OCI-LY1 (cell line): ENCODE measurements at regions not wholly inside any gene's neighbourhood (a gene's known extent, or its start where the extent isn't known, plus 50 kb on each side); places are given as distances from the start of the nearest gene placed in this dataset.

Experiments used
- H2AFZ ChIP-seq: fragments of 200-600 bp; sonication (generic), shearing (Covaris generic); 2 replicates; pipeline ENCODE4 v1.6.0; 2014; ENCODE audit warnings: antibody characterized with exemption, mild to moderate bottlenecking, low read length
- H3F3A ChIP-seq: fragments of 200-600 bp; sonication (generic), shearing (Covaris generic); 2 replicates; pipeline ENCODE4 v1.6.0; 2014; ENCODE audit warnings: mild to moderate bottlenecking, antibody characterized with exemption, low read length, moderate library complexity; ENCODE audit not compliant: insufficient read depth
- H3K27ac ChIP-seq: fragments of 200-600 bp; sonication (generic); 2 replicates; pipeline ENCODE4 v1.5.1; 2014; ENCODE audit warnings: low read length, mixed run types, mild to moderate bottlenecking, low read depth; ENCODE audit not compliant: poor library complexity, severe bottlenecking
- H3K27me3 ChIP-seq: fragments of 200-600 bp; sonication (generic); 2 replicates; pipeline ENCODE4 v1.6.0; 2014; ENCODE audit warnings: antibody characterized with exemption, mild to moderate bottlenecking, low read length, moderate library complexity; ENCODE audit not compliant: insufficient read depth
- H3K36me3 ChIP-seq: fragments of 200-600 bp; sonication (generic); 2 replicates; pipeline ENCODE4 v1.6.1; 2014; ENCODE audit warnings: mild to moderate bottlenecking, antibody characterized with exemption, low read length, moderate library complexity, mixed read lengths; ENCODE audit not compliant: insufficient read depth
- H3K4me1 ChIP-seq: fragments of 200-600 bp; sonication (generic); 2 replicates; pipeline ENCODE4 v1.5.1; 2014; ENCODE audit warnings: mild to moderate bottlenecking, low read length, moderate library complexity; ENCODE audit not compliant: insufficient read depth, severe bottlenecking
- H3K4me2 ChIP-seq: fragments of 200-600 bp; sonication (generic), shearing (Covaris generic); 2 replicates; pipeline ENCODE4 v1.6.1; 2014; ENCODE audit warnings: low read length
- H3K4me3 ChIP-seq: fragments of 200-600 bp; sonication (generic); 2 replicates; pipeline ENCODE4 v1.5.1; 2014; ENCODE audit warnings: low read length, low read depth, mild to moderate bottlenecking, mixed read lengths; ENCODE audit not compliant: poor library complexity, severe bottlenecking
- H3K79me2 ChIP-seq: fragments of 200-600 bp; shearing (Covaris generic); 2 replicates; pipeline ENCODE4 v1.6.1; 2016; ENCODE audit warnings: mixed run types, low read length, mixed read lengths; ENCODE audit not compliant: insufficient read depth
- H3K9ac ChIP-seq: fragments of 200-600 bp; sonication (generic), shearing (Covaris generic); 2 replicates; pipeline ENCODE4 v1.6.1; 2014; ENCODE audit warnings: mild to moderate bottlenecking, low read length, mixed read lengths
- H3K9me2 ChIP-seq: fragments of 200-600 bp; sonication (generic), shearing (Covaris generic); 2 replicates; pipeline ENCODE4 v1.6.1; 2014; ENCODE audit warnings: low read depth, mild to moderate bottlenecking, low read length, mixed read lengths
- H3K9me3 ChIP-seq: fragments of 200-600 bp; shearing (Covaris generic); 2 replicates; pipeline ENCODE4 v1.6.1; 2014; ENCODE audit warnings: low read length, mixed read lengths
- H4K20me1 ChIP-seq: fragments of 200-600 bp; sonication (generic), shearing (Covaris generic); 2 replicates; pipeline ENCODE4 v1.6.0; 2016; ENCODE audit warnings: mild to moderate bottlenecking, low read length; ENCODE audit not compliant: insufficient read depth
- CTCF ChIP-seq: fragments of 200-600 bp; sonication (generic), shearing (Covaris generic); IDR thresholded peaks from 2 replicates; pipeline ENCODE4 v1.5.1; 2017; ENCODE audit warnings: mild to moderate bottlenecking, antibody characterized with exemption, low read length, moderate library complexity, mixed read lengths
- EZH2 ChIP-seq: fragments of 200-600 bp; sonication (generic), shearing (Covaris generic); IDR thresholded peaks from 2 replicates; pipeline ENCODE4 v1.8.0; 2017; ENCODE audit warnings: borderline replicate concordance, mixed run types, mild to moderate bottlenecking, antibody characterized with exemption, low read length, moderate library complexity, mixed read lengths

DNA sequence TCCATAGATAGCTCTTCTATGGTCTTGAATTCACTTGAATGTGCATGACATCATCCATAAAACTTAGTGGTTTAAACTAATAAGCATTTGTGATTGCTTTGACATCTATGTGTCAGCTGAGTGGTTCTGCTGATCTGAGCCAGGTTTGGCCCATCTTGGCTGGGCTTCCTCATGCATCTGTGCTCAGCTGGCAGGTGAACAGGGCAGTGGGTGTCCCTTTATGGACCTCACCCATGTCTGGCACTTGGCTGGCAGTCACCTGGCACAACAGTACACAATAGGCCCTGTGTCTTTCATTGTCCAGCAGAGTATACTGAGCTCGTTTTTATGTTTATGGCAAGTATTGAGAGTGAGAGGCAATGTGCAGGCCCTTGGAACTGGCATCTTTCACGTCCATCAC, 73.7 kb upstream of the CNTN6 start:
- Histone ChIP-seq H3K9me2 (no peaks in the 10 kb centered on the region), H2AFZ (no peak overlapping the region), H3K27ac (no peak overlapping the region), H3K4me3 (no peak overlapping the region), H3K79me2 (no peaks in the 10 kb centered on the region), H3K9me3 (no peaks in the 10 kb centered on the region), H3F3A (no peaks in the 10 kb centered on the region), H3K36me3 (no peaks in the 10 kb centered on the region), H3K4me2 (no peak overlapping the region), H3K27me3 (no peaks in the 10 kb centered on the region), H4K20me1 (no peaks in the 10 kb centered on the region), H3K4me1 (no peaks in the 10 kb centered on the region), H3K9ac (no peak overlapping the region)
- TF ChIP-seq EZH2 (no peak), CTCF (no peak)

- Histone ChIP-seq H3K36me3 (no peaks in the 10 kb centered on the region), H3K4me3 (no peak overlapping the region), H3K27ac (no peak overlapping the region), H3K9me2 (no peaks in the 10 kb centered on the region), H3K27me3 (no peaks in the 10 kb centered on the region), H3K4me1 (no peaks in the 10 kb centered on the region), H3K9me3 (no peaks in the 10 kb centered on the region), H3K9ac (no peak overlapping the region), H3F3A (no peaks in the 10 kb centered on the region), H4K20me1 (no peaks in the 10 kb centered on the region), H3K4me2 (no peak overlapping the region), H3K79me2 (no peaks in the 10 kb centered on the region), H2AFZ (no peak overlapping the region)
- TF ChIP-seq EZH2 (no peak), CTCF (no peak)
These were observed 66.4 kb upstream of the CNTN6 start for GRCh38 chr3:1026395-1026794.

- no peaks in the 10 kb centered on the region for H3K4me1 ChIP-seq
- H3K9me2 ChIP-seq = no peaks in the 10 kb centered on the region
These were observed 56.5 kb upstream of the CNTN6 start for GRCh38 chr3:1036207-1036826.

More at GRCh38 chr3:1036207-1036826, 56.5 kb upstream of the CNTN6 start:
- Histone ChIP-seq H3K4me3 (no peak overlapping the region), H2AFZ (no peak overlapping the region), H3K79me2 (no peaks in the 10 kb centered on the region), H3K36me3 (no peaks in the 10 kb centered on the region), H3K9me3 (no peaks in the 10 kb centered on the region), H3K27me3 (no peaks in the 10 kb centered on the region), H3K27ac (no peak overlapping the region), H4K20me1 (no peaks in the 10 kb centered on the region), H3K9ac (no peak overlapping the region), H3F3A (no peaks in the 10 kb centered on the region), H3K4me2 (no peak overlapping the region)
- no peak for TF ChIP-seq EZH2
- TF ChIP-seq CTCF = no peak
